Upper lobe of left lung (tissue), 4 donors: ENCODE measurements at regions not wholly inside any gene's neighbourhood (a gene's known extent, or its start where the extent isn't known, plus 50 kb on each side); places are given as distances from the start of the nearest gene placed in this dataset.

Experiments
- CTCF ChIP-seq, 6 experiments: fragments of 450-650 bp in 4 of 6; fragments of 200-600 bp in 2 of 6; sonication (generic) in 2 of 6; IDR thresholded peaks; one replicate each; pipeline ENCODE4 v1.5.1; 2016 to 2019; ENCODE audit warnings: antibody characterized with exemption in 6 of 6
- EP300 ChIP-seq, 4 donors: sonication (generic); formaldehyde crosslinking; IDR thresholded peaks; one replicate each; pipeline ENCODE4 v1.5.1; 2017; ENCODE audit warnings: antibody characterized with exemption in 4 of 4, control low read depth in 2 of 4
- POLR2A ChIP-seq, 4 donors: fragments of 450-650 bp; IDR thresholded peaks; one replicate each; pipeline ENCODE4 v1.5.1; 2016 to 2017; ENCODE audit warnings: antibody characterized with exemption in 4 of 4, mild to moderate bottlenecking in 2 of 4
- POLR2AphosphoS5 ChIP-seq, 2 donors: sonication (generic); formaldehyde crosslinking; IDR thresholded peaks; one replicate each; pipeline ENCODE4 v1.5.1; 2017; ENCODE audit warnings: antibody characterized with exemption in 2 of 2

GRCh38 chr10:44635176-44635575 is 250.3 kb upstream of the CXCL12 start:
- TF ChIP-seq CTCF (IDR thresholded peaks at IDR 0.05) (no peak), EP300 (IDR thresholded peaks at IDR 0.05) (no peak), POLR2A (IDR thresholded peaks at IDR 0.05) (no peak), POLR2AphosphoS5 (IDR thresholded peaks at IDR 0.05) (no peak)
